ENCODE measurements at regions not wholly inside any gene's neighbourhood (a gene's known extent, or its start where the extent isn't known, plus 50 kb on each side); places are given as distances from the start of the nearest gene placed in this dataset.

- peak; percentile 13 for FAIRE-seq
- Histone ChIP-seq H3K27me3 (ENCODE audit: control insufficient read depth, insufficient read depth, low read length) (no peaks in the 10 kb centered on the region), H3K36me3 (ENCODE audit: control insufficient read depth, insufficient read depth, low read length) (no peaks in the 10 kb centered on the region), H3K4me3 (ENCODE audit: low read depth, low read length) (no peak overlapping the region)
- no peak for TF ChIP-seq CTCF (IDR thresholded peaks at IDR 0.05; ENCODE audit: insufficient read depth, low read length, severe bottlenecking)
- no peak for DNase-seq (ENCODE audit: low read depth)
Observed at GRCh38 chr2:70019096-70019495, 57.7 kb upstream of the ASPRV1 start.

GRCh38 chr2:70017962-70018361, 56.5 kb upstream of the ASPRV1 start:
- DNase-seq (ENCODE audit: low read depth): no peak
- Histone ChIP-seq H3K27me3 (ENCODE audit: control insufficient read depth, insufficient read depth, low read length) (no peaks in the 10 kb centered on the region), H3K36me3 (ENCODE audit: control insufficient read depth, insufficient read depth, low read length) (no peaks in the 10 kb centered on the region), H3K4me3 (ENCODE audit: low read depth, low read length) (no peak overlapping the region)
- FAIRE-seq: no peak
- TF ChIP-seq CTCF (IDR thresholded peaks at IDR 0.05; ENCODE audit: insufficient read depth, low read length, severe bottlenecking): no peak

GRCh38 chr2:70014959-70015358, 53.5 kb upstream of the ASPRV1 start:
- no peak for TF ChIP-seq CTCF (IDR thresholded peaks at IDR 0.05; ENCODE audit: insufficient read depth, low read length, severe bottlenecking)
- DNase-seq (ENCODE audit: low read depth): no peak
- no peak for FAIRE-seq
- H3K4me3 ChIP-seq (ENCODE audit: low read depth, low read length): no peak overlapping the region
- no peaks in the 10 kb centered on the region for H3K36me3 ChIP-seq (ENCODE audit: control insufficient read depth, insufficient read depth, low read length)
- no peaks in the 10 kb centered on the region for H3K27me3 ChIP-seq (ENCODE audit: control insufficient read depth, insufficient read depth, low read length)

- Histone ChIP-seq H3K27me3 (ENCODE audit: control insufficient read depth, insufficient read depth, low read length) (no peaks in the 10 kb centered on the region), H3K36me3 (ENCODE audit: control insufficient read depth, insufficient read depth, low read length) (no peaks in the 10 kb centered on the region), H3K4me3 (ENCODE audit: low read depth, low read length) (no peak overlapping the region)
- no peak for TF ChIP-seq CTCF (IDR thresholded peaks at IDR 0.05; ENCODE audit: insufficient read depth, low read length, severe bottlenecking)
- DNase-seq (ENCODE audit: low read depth) (no peak), FAIRE-seq (no peak)
Observed at GRCh38 chr2:70012887-70013286, 51.5 kb upstream of the ASPRV1 start.

- Histone ChIP-seq H3K36me3 (ENCODE audit: control insufficient read depth, insufficient read depth, low read length) (no peaks in the 10 kb centered on the region), H3K4me3 (ENCODE audit: low read depth, low read length) (no peak overlapping the region), H3K27me3 (ENCODE audit: control insufficient read depth, insufficient read depth, low read length) (no peaks in the 10 kb centered on the region)
- DNase-seq (ENCODE audit: low read depth): no peak
- no peak for FAIRE-seq
- TF ChIP-seq CTCF (IDR thresholded peaks at IDR 0.05; ENCODE audit: insufficient read depth, low read length, severe bottlenecking): no peak
Observed at GRCh38 chr2:70011786-70012185, 50.4 kb upstream of the ASPRV1 start.

- DNase-seq (ENCODE audit: low read depth): peak; percentile 28
- Histone ChIP-seq H3K27me3 (ENCODE audit: control insufficient read depth, insufficient read depth, low read length) (no peaks in the 10 kb centered on the region), H3K36me3 (ENCODE audit: control insufficient read depth, insufficient read depth, low read length) (no peaks in the 10 kb centered on the region), H3K4me3 (ENCODE audit: low read depth, low read length) (no peak overlapping the region)
- no peak for TF ChIP-seq CTCF (IDR thresholded peaks at IDR 0.05; ENCODE audit: insufficient read depth, low read length, severe bottlenecking)
- FAIRE-seq: no peak
Observed at GRCh38 chr2:70011335-70011734, 49.9 kb upstream of the ASPRV1 start.

Measured in bronchial epithelial cell (primary cell).